Activated T-helper 1 cell treated with Interleukin-2 at 50 U/mL for 16 hours (primary cell): ENCODE measurements at regions not wholly inside any gene's neighbourhood (a gene's known extent, or its start where the extent isn't known, plus 50 kb on each side); places are given as distances from the start of the nearest gene placed in this dataset.
"Not testable (repeated sequence)": the region's sequence is repeated elsewhere in the genome, so short reads cannot be mapped to it uniquely, and the experiment has no call there.

Source experiments
- DNase-seq: peaks from one replicate; pipeline ENCODE4 v3.0.0-alpha.2; 2020; ENCODE audit warnings: low read depth

- peak; percentile 70 for DNase-seq
Observed at GRCh38 chr7:66413379-66414114, 208.4 kb downstream of the TPST1 start.

DNA sequence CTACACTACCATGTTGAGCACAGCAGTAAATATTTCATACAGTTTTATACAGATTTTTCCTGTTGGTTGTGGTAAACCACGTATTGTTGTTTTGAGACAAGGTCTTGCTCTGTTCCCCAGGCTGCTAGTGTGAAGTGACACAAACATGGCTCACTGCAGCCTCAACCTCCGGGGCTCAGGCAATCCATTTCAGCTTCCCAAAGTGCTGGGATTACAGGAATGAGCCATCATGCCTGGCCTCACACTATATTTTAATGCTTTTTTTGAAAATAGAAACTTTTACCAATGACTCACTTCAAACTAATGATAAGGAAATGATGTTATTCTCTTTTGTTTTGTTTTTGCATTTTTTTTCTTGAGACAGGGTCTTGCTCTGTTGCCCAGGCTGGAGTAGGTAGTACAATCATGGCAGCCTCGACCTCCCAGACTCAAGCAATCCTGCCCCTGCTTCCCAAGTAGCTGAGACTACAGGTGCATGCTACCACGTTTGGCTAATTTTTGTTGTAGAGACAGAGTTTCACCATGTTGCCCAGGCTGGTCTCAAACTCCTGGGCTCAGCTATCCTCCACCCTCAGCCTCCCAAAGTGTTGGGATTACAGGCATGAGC, 210.6 kb downstream of the TPST1 start:
- DNase-seq = no peak

- DNase-seq = no peak
Observed at GRCh38 chr7:66418537-66418936, 210.1 kb upstream of the KCTD7 start.

DNA sequence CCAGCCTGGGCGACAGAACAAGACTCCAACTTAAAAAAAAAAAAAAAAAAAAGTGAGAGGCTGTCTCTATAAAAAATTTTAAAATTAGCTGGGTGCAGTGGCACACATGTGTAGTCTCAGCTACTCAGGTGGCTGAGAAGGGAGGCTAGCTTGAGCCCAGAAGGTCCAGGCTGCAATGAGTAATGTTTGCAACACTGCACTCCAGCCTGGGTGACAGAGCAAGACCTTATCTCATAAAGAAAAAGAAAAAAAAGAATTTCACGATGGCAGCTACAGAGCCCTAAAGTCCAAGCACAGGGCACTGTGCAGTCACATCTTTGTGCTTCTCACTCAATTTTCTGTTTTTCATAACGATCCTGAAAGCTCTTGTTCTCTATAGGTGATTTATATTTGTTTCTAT, 209.5 kb upstream of the KCTD7 start:
- DNase-seq = no peak

- no peak for DNase-seq
Observed at GRCh38 chr7:66421830-66422475, 206.7 kb upstream of the KCTD7 start.

DNA sequence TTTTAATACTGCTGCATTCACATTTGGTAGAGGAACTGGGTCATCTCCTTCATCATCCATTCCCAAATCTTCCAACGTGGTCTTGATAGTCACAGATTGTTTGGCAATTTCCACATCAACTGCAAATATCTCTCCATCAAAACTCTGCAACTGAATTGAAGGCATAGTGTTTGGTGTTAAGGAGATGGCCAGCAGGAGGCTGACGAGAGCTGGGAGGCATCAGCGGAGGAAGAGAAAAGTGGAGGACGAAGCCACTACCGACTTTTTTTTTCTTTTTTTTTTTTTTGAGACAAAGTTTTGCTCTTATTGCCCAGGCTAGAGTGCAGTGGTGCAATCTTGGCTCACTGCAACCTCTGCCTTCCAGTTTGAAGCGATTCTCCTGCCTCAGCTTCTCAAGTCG, 205.0 kb upstream of the KCTD7 start:
- DNase-seq = no peak

- no peak for DNase-seq
Observed at GRCh38 chr7:66426332-66426731, 202.3 kb upstream of the KCTD7 start.

DNA sequence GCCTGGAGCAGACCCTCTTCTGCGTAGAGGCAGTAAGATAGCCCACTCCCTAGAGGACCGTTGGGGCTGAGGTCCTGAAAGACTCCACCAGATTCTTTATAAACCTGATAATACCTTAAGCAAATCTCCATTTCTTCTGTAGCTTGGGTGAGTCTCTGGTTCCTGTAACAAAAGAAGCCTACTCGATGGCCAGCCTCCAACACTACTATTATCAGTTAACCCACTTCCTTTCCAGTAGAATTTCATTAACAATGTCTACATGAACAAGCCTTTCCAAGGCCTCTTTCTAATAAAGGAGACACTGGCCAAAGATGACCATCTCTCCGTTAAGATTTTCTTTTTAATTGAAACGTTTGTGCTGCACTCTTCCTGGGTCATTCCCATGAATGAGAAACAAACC, 201.7 kb upstream of the KCTD7 start:
- no peak for DNase-seq

DNA sequence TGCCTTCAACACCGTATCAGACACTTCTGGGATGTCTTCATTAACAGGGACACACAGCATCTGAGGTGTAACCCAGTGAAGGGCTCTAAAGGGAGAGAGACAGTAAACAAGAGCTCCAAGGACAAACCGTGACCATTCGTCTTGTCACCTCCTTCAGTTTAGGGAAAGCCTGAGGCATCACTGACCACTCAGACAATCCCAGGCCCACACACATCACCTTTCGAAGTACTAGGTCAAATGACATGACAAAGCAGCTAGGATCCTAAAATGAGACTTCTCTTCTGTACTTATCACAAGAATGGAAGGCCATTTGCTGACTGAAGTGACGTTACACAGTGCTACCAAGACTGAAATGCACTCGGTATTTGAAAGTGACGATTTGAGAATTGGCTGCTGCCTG, 200.7 kb upstream of the KCTD7 start:
- DNase-seq = no peak

- DNase-seq = no peak
Observed at GRCh38 chr7:66429498-66430163, 199.1 kb upstream of the KCTD7 start.

- no peak for DNase-seq
Observed at GRCh38 chr7:66430164-66430545, 198.5 kb upstream of the KCTD7 start.

- DNase-seq = not testable (repeated sequence)
Observed at GRCh38 chr7:66438703-66439405, 189.8 kb upstream of the KCTD7 start.

DNA sequence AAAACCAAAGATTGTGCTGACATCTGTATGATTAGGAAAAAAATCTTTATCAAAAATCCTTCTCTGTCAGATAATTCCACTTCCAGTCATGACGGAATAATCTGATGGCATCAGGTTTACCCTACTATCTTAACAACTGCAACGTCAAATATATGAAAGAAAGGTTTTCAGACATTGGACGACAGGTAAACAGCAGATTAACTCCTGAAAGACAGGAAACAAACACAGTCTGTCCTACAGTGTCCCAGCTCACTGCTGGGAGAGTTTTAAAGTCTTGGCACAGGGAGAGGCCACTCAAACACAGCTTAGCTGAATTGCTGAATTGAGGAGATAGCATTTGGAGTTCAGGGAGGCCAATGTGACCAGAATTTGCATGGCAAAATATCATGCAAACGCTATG, 186.3 kb upstream of the KCTD7 start:
- no peak for DNase-seq

GRCh38 chr7:66443946-66444345, 184.7 kb upstream of the KCTD7 start:
- DNase-seq = no peak

- not testable (repeated sequence) for DNase-seq
Observed at GRCh38 chr7:66447007-66447406, 181.7 kb upstream of the KCTD7 start.

GRCh38 chr7:66450814-66451213, 177.9 kb upstream of the KCTD7 start:
- not testable (repeated sequence) for DNase-seq

DNA sequence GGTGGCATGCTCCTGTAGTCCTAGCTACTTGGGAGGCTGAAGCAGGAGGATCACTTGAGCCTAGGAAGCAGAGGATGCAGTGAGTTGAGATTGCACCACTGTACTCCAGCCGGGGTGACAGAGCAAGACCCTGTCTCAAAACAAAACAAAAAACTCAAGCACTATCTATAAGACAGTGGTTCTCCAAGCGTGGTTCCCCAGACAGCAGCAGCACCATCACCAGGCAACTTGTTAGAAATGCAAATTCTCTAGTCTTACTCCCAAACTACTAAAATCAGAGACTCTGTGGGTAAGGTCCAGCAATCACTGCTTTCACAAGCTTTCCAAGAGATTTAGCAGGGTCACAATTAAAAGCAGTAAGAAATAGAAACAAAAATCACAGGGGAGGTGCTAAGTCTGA, 177.0 kb upstream of the KCTD7 start:
- not testable (repeated sequence) for DNase-seq

GRCh38 chr7:66452165-66452564, 176.5 kb upstream of the KCTD7 start:
- DNase-seq = no peak

GRCh38 chr7:66453340-66453739, 175.3 kb upstream of the KCTD7 start:
- no peak for DNase-seq

- no peak for DNase-seq
Observed at GRCh38 chr7:66454600-66455225, 174.0 kb upstream of the KCTD7 start.

GRCh38 chr7:66455432-66455831, 173.2 kb upstream of the KCTD7 start:
- not testable (repeated sequence) for DNase-seq

- not testable (repeated sequence) for DNase-seq
Observed at GRCh38 chr7:66456431-66456830, 172.2 kb upstream of the KCTD7 start.
